Neural cell (in vitro differentiated cells): ENCODE measurements at regions not wholly inside any gene's neighbourhood (a gene's known extent, or its start where the extent isn't known, plus 50 kb on each side); places are given as distances from the start of the nearest gene placed in this dataset.

ENCODE experiments used
- H2AFZ ChIP-seq: fragments of 200-600, 300-800 bp; sonication (generic), shearing (Covaris generic); 2 replicates; pipeline ENCODE4 v1.6.0; 2014; ENCODE audit warnings: low read depth, mild to moderate bottlenecking, antibody characterized with exemption, low read length, moderate library complexity
- H3F3A ChIP-seq: fragments of 200-600 bp; shearing (Covaris generic); 2 replicates; pipeline ENCODE4 v1.6.1; 2016; ENCODE audit warnings: mild to moderate bottlenecking, moderate library complexity, mixed read lengths, antibody characterized with exemption, low read length; ENCODE audit not compliant: insufficient read depth, poor library complexity, severe bottlenecking
- H3K27ac ChIP-seq: fragments of 200-600, 300-800 bp; sonication (generic), shearing (Covaris generic); 2 replicates; pipeline ENCODE4 v1.5.1; 2014; ENCODE audit warnings: mild to moderate bottlenecking, low read length, moderate library complexity
- H3K27me3 ChIP-seq: fragments of 300-800, 200-600 bp; sonication (generic), shearing (Covaris generic); 2 replicates; pipeline ENCODE4 v1.6.0; 2014; ENCODE audit warnings: mild to moderate bottlenecking, low read depth, low read length, moderate library complexity; ENCODE audit not compliant: insufficient read depth
- H3K36me3 ChIP-seq: fragments of 300-800, 200-600 bp; sonication (generic), shearing (Covaris generic); 2 replicates; pipeline ENCODE4 v1.5.1; 2014; ENCODE audit warnings: mild to moderate bottlenecking, antibody characterized with exemption, low read length, moderate library complexity; ENCODE audit not compliant: insufficient read depth
- H3K4me2 ChIP-seq: fragments of 300-800, 200-600 bp; sonication (generic), shearing (Covaris generic); 2 replicates; pipeline ENCODE4 v1.6.0; 2014; ENCODE audit warnings: mild to moderate bottlenecking, low read length
- H3K4me3 ChIP-seq: fragments of 300-800, 200-600 bp; sonication (generic), shearing (Covaris generic); 2 replicates; pipeline ENCODE4 v1.5.1; 2014; ENCODE audit warnings: mild to moderate bottlenecking, low read length, moderate library complexity
- H3K79me2 ChIP-seq: fragments of 200-600 bp; shearing (Covaris generic); replicated peaks from 2 replicates; pipeline ENCODE4 v1.6.0; 2014; ENCODE audit warnings: mild to moderate bottlenecking, low read length, moderate library complexity; ENCODE audit not compliant: insufficient read depth
- H3K9ac ChIP-seq: fragments of 300-800, 200-600 bp; sonication (generic), shearing (Covaris generic); 2 replicates; pipeline ENCODE4 v1.6.1; 2016; ENCODE audit warnings: mild to moderate bottlenecking, low read length, mixed read lengths
- H3K9me2 ChIP-seq: fragments of 200-600 bp; shearing (Covaris generic); 2 replicates; pipeline ENCODE4 v1.6.1; 2016; ENCODE audit warnings: mild to moderate bottlenecking, low read length, mixed read lengths; ENCODE audit not compliant: insufficient read depth
- H3K9me3 ChIP-seq: fragments of 200-600, 300-800 bp; sonication (generic), shearing (Covaris generic); 2 replicates; pipeline ENCODE4 v1.6.1; 2016; ENCODE audit warnings: mild to moderate bottlenecking, mixed run types, low read length, moderate library complexity, mixed read lengths
- H4K20me1 ChIP-seq: fragments of 200-600 bp; shearing (Covaris generic); 2 replicates; pipeline ENCODE4 v1.6.1; 2016; ENCODE audit warnings: mild to moderate bottlenecking, mixed run types; ENCODE audit not compliant: insufficient read depth
- CTCF ChIP-seq: fragments of 450-650 bp; IDR thresholded peaks from 2 replicates; pipeline ENCODE4 v1.5.1; 2014; ENCODE audit warnings: antibody characterized with exemption, mild to moderate bottlenecking, moderate library complexity; ENCODE audit not compliant: poor library complexity, severe bottlenecking
- EP300 ChIP-seq: fragments of 450-650 bp; conservative IDR thresholded peaks from 2 replicates; pipeline ENCODE4 v1.6.1; 2014; ENCODE audit warnings: antibody characterized with exemption, mild to moderate bottlenecking, moderate library complexity; ENCODE audit not compliant: poor library complexity, severe bottlenecking
- EZH2 ChIP-seq: fragments of 200-600, 300-800 bp; shearing (Covaris generic), sonication (generic); IDR thresholded peaks from 2 replicates; pipeline ENCODE4 v1.6.1; 2014; ENCODE audit warnings: antibody characterized with exemption, low read length, borderline replicate concordance, mild to moderate bottlenecking; ENCODE audit not compliant: insufficient read depth, poor library complexity, severe bottlenecking
- MXI1 ChIP-seq: fragments of 450-650 bp; conservative IDR thresholded peaks from 2 replicates; pipeline ENCODE4 v1.6.1; 2014; ENCODE audit warnings: antibody characterized with exemption, mild to moderate bottlenecking; ENCODE audit not compliant: poor library complexity, severe bottlenecking
- POLR2AphosphoS5 ChIP-seq: IDR thresholded peaks from 2 replicates; pipeline ENCODE4 v1.6.1; 2012
- RAD21 ChIP-seq: fragments of 450-650 bp; conservative IDR thresholded peaks from 2 replicates; pipeline ENCODE4 v1.6.1; 2014; ENCODE audit warnings: antibody characterized with exemption, mild to moderate bottlenecking, moderate library complexity
- REST ChIP-seq: IDR thresholded peaks from 2 replicates; pipeline ENCODE4 v1.6.1; 2012; ENCODE audit warnings: borderline replicate concordance
- SMC3 ChIP-seq: fragments of 450-650 bp; conservative IDR thresholded peaks from 2 replicates; pipeline ENCODE4 v1.6.1; 2014; ENCODE audit warnings: antibody characterized with exemption, mild to moderate bottlenecking, moderate library complexity; ENCODE audit not compliant: poor library complexity
- TAF1 ChIP-seq: IDR thresholded peaks from 2 replicates; pipeline ENCODE4 v1.6.1; 2012; ENCODE audit warnings: low read depth

GRCh38 chr9:746661-747434, 94.6 kb upstream of the DMRT1 start:
- H2AFZ ChIP-seq = no peak overlapping the region
- no peaks in the 10 kb centered on the region for H3K9me2 ChIP-seq
- no peaks in the 10 kb centered on the region for H3K36me3 ChIP-seq
- no peaks in the 10 kb centered on the region for H3K79me2 ChIP-seq
- H3K27me3 ChIP-seq = no peaks in the 10 kb centered on the region
- H3K9me3 ChIP-seq = no peaks in the 10 kb centered on the region
- H3K9ac ChIP-seq = no peak overlapping the region
- TF ChIP-seq MXI1 = no peak
- no peak for TF ChIP-seq CTCF
- TF ChIP-seq TAF1 = no peak
- TF ChIP-seq RAD21 = no peak
- TF ChIP-seq EZH2 = no peak
- TF ChIP-seq POLR2AphosphoS5 = no peak
- TF ChIP-seq SMC3 = no peak
- no peak for TF ChIP-seq EP300
- no peak for TF ChIP-seq REST
- no peak overlapping the region for H3K27ac ChIP-seq
- H3F3A ChIP-seq = no peaks in the 10 kb centered on the region
- no peaks in the 10 kb centered on the region for H4K20me1 ChIP-seq
- H3K4me2 ChIP-seq = no peak overlapping the region
- H3K4me3 ChIP-seq = no peak overlapping the region

GRCh38 chr9:747567-747966, 93.9 kb upstream of the DMRT1 start:
- Histone ChIP-seq H3K9ac (no peak overlapping the region), H3K9me3 (no peaks in the 10 kb centered on the region), H3K4me3 (no peak overlapping the region), H3K9me2 (no peaks in the 10 kb centered on the region), H3K4me2 (no peak overlapping the region), H3K79me2 (no peaks in the 10 kb centered on the region), H3K36me3 (no peaks in the 10 kb centered on the region), H4K20me1 (no peaks in the 10 kb centered on the region), H3K27me3 (no peaks in the 10 kb centered on the region), H2AFZ (no peak overlapping the region), H3F3A (no peaks in the 10 kb centered on the region), H3K27ac (no peak overlapping the region)
- TF ChIP-seq TAF1 (no peak), MXI1 (no peak), CTCF (no peak), RAD21 (no peak), EP300 (no peak)
